Erythroblast (primary cell): ENCODE measurements at regions not wholly inside any gene's neighbourhood (a gene's known extent, or its start where the extent isn't known, plus 50 kb on each side); places are given as distances from the start of the nearest gene placed in this dataset.

ENCODE experiments used
- GATA1 ChIP-seq: IDR thresholded peaks from 2 replicates; pipeline ENCODE4 v1.6.1; 2011; ENCODE audit warnings: low read depth, mild to moderate bottlenecking, control low read depth, low read length, moderate library complexity
- POLR2A ChIP-seq: IDR thresholded peaks from 2 replicates; pipeline ENCODE4 v1.6.1; 2011; ENCODE audit warnings: mild to moderate bottlenecking, low read length

GRCh38 chrX:109854096-109854495 lies 121.0 kb upstream of the ACSL4 start:
- TF ChIP-seq POLR2A (no peak), GATA1 (no peak)
